ENCODE measurements at regions not wholly inside any gene's neighbourhood (a gene's known extent, or its start where the extent isn't known, plus 50 kb on each side); places are given as distances from the start of the nearest gene placed in this dataset.
"Not testable (repeated sequence)": the region's sequence is repeated elsewhere in the genome, so short reads cannot be mapped to it uniquely, and the experiment has no call there.

- no peak for TF ChIP-seq CTCF (IDR thresholded peaks at IDR 0.05; ENCODE audit: low read depth, low read length)
- DNase-seq (ENCODE audit: extremely low read depth, low read depth): no peak
Measured at GRCh38 chr2:31788273-31788672, 207.5 kb upstream of the SRD5A2 start.

GRCh38 chr2:31785876-31786275 lies 205.1 kb upstream of the SRD5A2 start:
- TF ChIP-seq CTCF (IDR thresholded peaks at IDR 0.05; ENCODE audit: low read depth, low read length): no peak

GRCh38 chr2:31784868-31785267 lies 204.1 kb upstream of the SRD5A2 start:
- no peak for TF ChIP-seq CTCF (IDR thresholded peaks at IDR 0.05; ENCODE audit: low read depth, low read length)
- no peak for DNase-seq (ENCODE audit: extremely low read depth, low read depth)

More at GRCh38 chr2:31785876-31786275, 205.1 kb upstream of the SRD5A2 start:
- no peak for DNase-seq (ENCODE audit: extremely low read depth, low read depth)

- not testable (repeated sequence) for DNase-seq (ENCODE audit: extremely low read depth, low read depth)
Measured at GRCh38 chr2:31783446-31784091, 202.8 kb upstream of the SRD5A2 start.

GRCh38 chr2:31778153-31778552 lies 197.4 kb upstream of the SRD5A2 start:
- no peak for TF ChIP-seq CTCF (IDR thresholded peaks at IDR 0.05; ENCODE audit: low read depth, low read length)
- no peak for DNase-seq (ENCODE audit: extremely low read depth, low read depth)

- no peak for DNase-seq (ENCODE audit: extremely low read depth, low read depth)
- no peak for TF ChIP-seq CTCF (IDR thresholded peaks at IDR 0.05; ENCODE audit: low read depth, low read length)
Measured at GRCh38 chr2:31770741-31771140, 190.0 kb upstream of the SRD5A2 start.

- TF ChIP-seq CTCF (IDR thresholded peaks at IDR 0.05; ENCODE audit: low read depth, low read length): no peak
- no peak for DNase-seq (ENCODE audit: extremely low read depth, low read depth)
Measured at GRCh38 chr2:31765078-31765945, 184.6 kb upstream of the SRD5A2 start.

All from AG09319 (cell line).